HepG2 (cell line): ENCODE measurements at regions not wholly inside any gene's neighbourhood (a gene's known extent, or its start where the extent isn't known, plus 50 kb on each side); places are given as distances from the start of the nearest gene placed in this dataset.

Experiments used
- ATAC-seq: fragments of 200-7000 bp; cut with Tn5 transposase; 3 replicates; pipeline ENCODE4 v1.9.1; 2020; ENCODE audit warnings: mild to moderate bottlenecking, moderate library complexity
- BruUV-seq: library from RNA; stranded (reverse); fragments of 400-500 nt; replicated peaks from 2 replicates; lab custom pipeline; 2021; lab: Mats Ljungman, UMichigan
- CTCF ChIA-PET: fragments of 300-600 bp; formaldehyde crosslinking; extraction: SDS; loops from one replicate; lab custom pipeline; 2021; ENCODE audit warnings: low total read pairs, inconsistent platforms, low intra/inter-chr PET ratio; lab: Yijun Ruan, JAX
- POLR2A ChIA-PET: fragments of 350-600 bp; sonication (Branson Sonifier 250); formaldehyde crosslinking; loops from one replicate; lab custom pipeline; 2020; ENCODE audit warnings: antibody characterized with exemption, inconsistent platforms; lab: Yijun Ruan, JAX
- DNase-seq: peaks from one replicate; pipeline ENCODE4 v3.0.0-alpha.2; 2015; ENCODE audit warnings: low spot score
- FAIRE-seq: peaks from 3 replicates; lab custom pipeline; 2011; peaks lifted over from hg19 to GRCh38; lab: Jason Lieb, UNC
- H2AFZ ChIP-seq: one replicate; pipeline ENCODE4 v1.6.1; 2011; ENCODE audit warnings: low read length, inconsistent platforms
- H3K27ac ChIP-seq: fragments of 300-600 bp; 3 replicates; pipeline ENCODE4 v1.8.0; 2011; ENCODE audit warnings: mixed run types, mild to moderate bottlenecking, mixed read lengths, low read length, inconsistent platforms; ENCODE audit not compliant: insufficient read depth; ENCODE audit errors: extremely low read length
- H3K27me3 ChIP-seq, 2 experiments: fragments of 200-600 bp in 1 of 2; 2 replicates in 1 of 2; 3 replicates in 1 of 2; pipeline versions ENCODE4 v1.6.0 to v1.8.0; 2011; ENCODE audit warnings: low read length in 2 of 2, mild to moderate bottlenecking in 2 of 2, moderate library complexity in 2 of 2, inconsistent platforms in 1 of 2; ENCODE audit not compliant: insufficient read depth in 2 of 2, control insufficient read depth in 1 of 2
- H3K36me3 ChIP-seq, 2 experiments: fragments of 200-600 bp in 1 of 2; replicated peaks in 1 of 2; 2 replicates in 1 of 2; 3 replicates in 1 of 2; pipeline versions ENCODE4 v1.5.1 to v1.8.0; 2011; ENCODE audit warnings: low read length in 2 of 2, inconsistent platforms in 1 of 2; ENCODE audit not compliant: insufficient read depth in 2 of 2, control insufficient read depth in 1 of 2
- H3K4me1 ChIP-seq: 2 replicates; pipeline ENCODE4 v1.5.1; 2012; ENCODE audit warnings: low read length, inconsistent platforms; ENCODE audit not compliant: insufficient read depth
- H3K4me2 ChIP-seq: 2 replicates; pipeline ENCODE4 v1.6.0; 2011; ENCODE audit warnings: low read depth, low read length, inconsistent platforms
- H3K4me3 ChIP-seq, 3 experiments: fragments of 200-600 bp in 1 of 3; sonication (generic), shearing (Covaris generic) in 1 of 3; replicated peaks in 1 of 3; 2 replicates each; pipeline ENCODE4 v1.5.1; 2011 to 2016; ENCODE audit warnings: low read length in 3 of 3, inconsistent platforms in 2 of 3, low read depth in 2 of 3, mild to moderate bottlenecking in 2 of 3, control low read depth in 1 of 3, mixed read lengths in 1 of 3; ENCODE audit not compliant: insufficient read depth in 1 of 3
- H3K79me2 ChIP-seq: one replicate; pipeline ENCODE4 v1.6.1; 2011; ENCODE audit warnings: low read length, inconsistent platforms; ENCODE audit not compliant: insufficient read depth
- H3K9ac ChIP-seq: 2 replicates; pipeline ENCODE4 v1.6.0; 2011; ENCODE audit warnings: mild to moderate bottlenecking, low read depth, low read length, inconsistent platforms; ENCODE audit not compliant: insufficient read depth
- H3K9me3 ChIP-seq: 2 replicates; pipeline ENCODE4 v1.5.1; 2012; ENCODE audit warnings: mild to moderate bottlenecking, low read length
- H4K20me1 ChIP-seq: 2 replicates; pipeline ENCODE4 v1.6.0; 2011; ENCODE audit warnings: inconsistent platforms, mild to moderate bottlenecking, low read length, moderate library complexity; ENCODE audit not compliant: insufficient read depth
- GTF2F1 ChIP-seq: fragments of 150-350 bp; IDR thresholded peaks from 2 replicates; pipeline ENCODE4 v1.6.1; 2014; ENCODE audit warnings: low read length
- HNRNPUL1 ChIP-seq: fragments of 200-400 bp; formaldehyde crosslinking; IDR thresholded peaks from 2 replicates; pipeline ENCODE4 v1.6.1; 2017; ENCODE audit warnings: low read depth, mild to moderate bottlenecking, low read length, moderate library complexity
- PAWR ChIP-seq: sonication (generic); formaldehyde crosslinking; IDR thresholded peaks from 2 replicates; pipeline ENCODE4 v1.4.0; 2020; ENCODE audit warnings: missing genetic modification reagents, mild to moderate bottlenecking, borderline replicate concordance
- SCMH1 ChIP-seq: sonication (generic); formaldehyde crosslinking; IDR thresholded peaks from 2 replicates; pipeline ENCODE4 v1.9.0; 2021; ENCODE audit warnings: missing genetic modification reagents, mild to moderate bottlenecking, borderline replicate concordance
- ZNF143 ChIP-seq: sonication (generic); formaldehyde crosslinking; IDR thresholded peaks from 2 replicates; pipeline ENCODE4 v1.4.0; 2020; ENCODE audit warnings: missing genetic modification reagents
- ZNF20 ChIP-seq: sonication (generic); formaldehyde crosslinking; IDR thresholded peaks from 2 replicates; pipeline ENCODE4 v1.4.0; 2020; ENCODE audit warnings: mild to moderate bottlenecking, moderate library complexity, missing genetic modification reagents
- ZNF609 ChIP-seq: sonication (generic); formaldehyde crosslinking; IDR thresholded peaks from 2 replicates; pipeline ENCODE4 v1.4.0; 2020; ENCODE audit warnings: mild to moderate bottlenecking, missing genetic modification reagents, borderline replicate concordance
- WGBS: methylation state at CpG from one replicate; pipeline ENCODE4 v1.1.6; 2017; ENCODE audit warnings: low lambda C conversion rate; 5-methylcytosine and 5-hydroxymethylcytosine counted together
- in situ Hi-C: cut with HindIII; loops from 2 replicates; pipeline ENCODE4 v1.10.0; 2017; ENCODE audit warnings: low pct_unique_long_range_greater_than_20kb; ENCODE audit not compliant: extremely low pct_ligation_motif_present
- intact Hi-C: fragments of 100-400 bp; cut with micrococcal nuclease; formaldehyde crosslinking; loops from one replicate; pipeline ENCODE4 v1.10.0; 2022; ENCODE audit not compliant: unreplicated experiment
- TF ChIP-seq, protein P1 (sequence below): IDR thresholded peaks from 2 replicates; pipeline ENCODE4 v1.6.1; 2018; ENCODE audit warnings: missing genetic modification reagents, mild to moderate bottlenecking, missing compliant biosample characterization

DNA sequence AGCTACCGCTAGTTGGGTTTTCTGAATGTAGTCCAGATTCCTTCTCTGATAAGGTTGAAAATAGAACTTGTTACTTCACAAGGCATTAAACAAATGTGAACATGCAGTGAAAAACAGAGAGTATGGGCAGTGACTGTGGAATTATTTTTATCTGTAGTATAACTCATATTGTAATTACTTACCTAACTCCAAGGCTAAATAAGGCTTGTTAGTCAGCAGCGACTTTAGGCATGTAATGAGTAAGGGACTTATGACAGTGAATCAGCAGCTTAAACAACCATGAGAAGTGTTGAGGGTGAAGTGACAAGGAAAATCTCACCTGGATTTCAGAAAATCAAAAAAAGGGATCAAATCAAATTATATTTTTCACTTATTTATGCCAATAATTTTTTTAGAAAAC is 1719.5 kb upstream of the MIR17HG start:
- in situ Hi-C loops (no loop called here), intact Hi-C loops (no loop called here)
- no peak for ATAC-seq
- BruUV-seq, result no TSS peak
- WGBS, result 7% methylated on average over 2 of the region's 2 CpGs
- H3K9ac ChIP-seq, result no peak overlapping the region
- H3K4me1 ChIP-seq, result no peaks in the 10 kb centered on the region
- no peak overlapping the region for H3K27ac ChIP-seq
- no peak overlapping the region for H3K4me2 ChIP-seq
- H3K9me3 ChIP-seq, result peaks cover 19% of the 10 kb centered on the region; the same call in 1 of the 2 replicates
- H3K27me3 ChIP-seq, result no peaks in the 10 kb centered on the region
- TF ChIP-seq HNRNPUL1, result no peak
- no peak for TF ChIP-seq SCMH1
- no peak for TF ChIP-seq ZNF143 (CRISPR knock-in tag)
- TF ChIP-seq ZNF20 (CRISPR knock-in tag), result no peak
- TF ChIP-seq ZNF609 (CRISPR knock-in tag), result no peak
- TF ChIP-seq PAWR, result no peak
- no peak for TF ChIP-seq GTF2F1
- TF ChIP-seq, protein P1, sequence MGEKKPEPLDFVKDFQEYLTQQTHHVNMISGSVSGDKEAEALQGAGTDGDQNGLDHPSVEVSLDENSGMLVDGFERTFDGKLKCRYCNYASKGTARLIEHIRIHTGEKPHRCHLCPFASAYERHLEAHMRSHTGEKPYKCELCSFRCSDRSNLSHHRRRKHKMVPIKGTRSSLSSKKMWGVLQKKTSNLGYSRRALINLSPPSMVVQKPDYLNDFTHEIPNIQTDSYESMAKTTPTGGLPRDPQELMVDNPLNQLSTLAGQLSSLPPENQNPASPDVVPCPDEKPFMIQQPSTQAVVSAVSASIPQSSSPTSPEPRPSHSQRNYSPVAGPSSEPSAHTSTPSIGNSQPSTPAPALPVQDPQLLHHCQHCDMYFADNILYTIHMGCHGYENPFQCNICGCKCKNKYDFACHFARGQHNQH (CRISPR knock-in tag), result no peak
- TF ChIP-seq, all 625 proteins: peak for 0
- POLR2A ChIA-PET, result no interaction called here
- Histone ChIP-seq H4K20me1 (no peaks in the 10 kb centered on the region), H3K79me2 (no peaks in the 10 kb centered on the region), H3K36me3 (no peaks in the 10 kb centered on the region), H2AFZ (no peak overlapping the region), H3K4me3 (no peak overlapping the region)
- DNase-seq (no peak), FAIRE-seq (no peak)
- CTCF ChIA-PET, result no interaction called here
